Fibroblast of lung (primary cell): ENCODE measurements at regions not wholly inside any gene's neighbourhood (a gene's known extent, or its start where the extent isn't known, plus 50 kb on each side); places are given as distances from the start of the nearest gene placed in this dataset.
A peak's percentile ranks its signal among the peaks of the same experiment; 100 is the strongest.

ENCODE experiments used
- DNase-seq, 2 donors: peaks; one replicate each; pipeline versions ENCODE4 v3.0.0 to v3.0.0-alpha.2; 2010; ENCODE audit warnings: low read depth in 2 of 2
- H2AFZ ChIP-seq: 2 replicates; pipeline ENCODE4 v1.5.1; 2012; ENCODE audit warnings: low read length, control low read depth, inconsistent platforms
- H3K27ac ChIP-seq: 2 replicates; pipeline ENCODE4 v1.5.1; 2011; ENCODE audit warnings: low read length, control low read depth; ENCODE audit not compliant: insufficient read depth
- H3K27me3 ChIP-seq: 2 replicates; pipeline ENCODE4 v1.5.1; 2011; ENCODE audit warnings: mild to moderate bottlenecking, low read length; ENCODE audit not compliant: control insufficient read depth, insufficient read depth
- H3K36me3 ChIP-seq: 2 replicates; pipeline ENCODE4 v1.5.1; 2011; ENCODE audit warnings: low read length; ENCODE audit not compliant: control insufficient read depth, insufficient read depth
- H3K4me1 ChIP-seq: 2 replicates; pipeline ENCODE4 v1.5.1; 2011; ENCODE audit warnings: low read length; ENCODE audit not compliant: control insufficient read depth, insufficient read depth; ENCODE audit errors: extremely low read depth
- H3K4me2 ChIP-seq: 2 replicates; pipeline ENCODE4 v1.5.1; 2011; ENCODE audit warnings: low read length, control low read depth; ENCODE audit not compliant: insufficient read depth; ENCODE audit errors: extremely low read depth
- H3K4me3 ChIP-seq, 4 experiments: fragments of 200-600 bp in 1 of 4; sonication (generic) in 1 of 4; replicated peaks in 1 of 4; 2 replicates each; pipeline ENCODE4 v1.5.1; 2011 to 2016; ENCODE audit warnings: low read length in 4 of 4, low read depth in 3 of 4, mild to moderate bottlenecking in 3 of 4, control low read depth in 2 of 4, inconsistent platforms in 1 of 4, mixed read lengths in 1 of 4; ENCODE audit not compliant: insufficient read depth in 1 of 4; ENCODE audit errors: control extremely low read depth in 1 of 4
- H3K79me2 ChIP-seq: 2 replicates; pipeline ENCODE4 v1.5.1; 2012; ENCODE audit warnings: mild to moderate bottlenecking, low read length, inconsistent platforms; ENCODE audit not compliant: control insufficient read depth, insufficient read depth
- H3K9ac ChIP-seq: 2 replicates; pipeline ENCODE4 v1.5.1; 2011; ENCODE audit warnings: mild to moderate bottlenecking, low read length, control low read depth; ENCODE audit not compliant: insufficient read depth
- H3K9me3 ChIP-seq: 2 replicates; pipeline ENCODE4 v1.5.1; 2012; ENCODE audit warnings: low read depth, low read length; ENCODE audit not compliant: control insufficient read depth, insufficient read depth
- H4K20me1 ChIP-seq: 2 replicates; pipeline ENCODE4 v1.5.1; 2011; ENCODE audit warnings: low read length; ENCODE audit not compliant: control insufficient read depth, insufficient read depth; ENCODE audit errors: extremely low read depth
- CTCF ChIP-seq, 2 donors: IDR thresholded peaks in 1 of 2; conservative IDR thresholded peaks in 1 of 2; 1 replicate in 1 of 2; 2 replicates in 1 of 2; pipeline ENCODE4 v1.5.1; 2011 to 2012; ENCODE audit warnings: low read length in 2 of 2, control low read depth in 1 of 2, inconsistent platforms in 1 of 2, low read depth in 1 of 2, mild to moderate bottlenecking in 1 of 2
- EZH2 ChIP-seq: IDR thresholded peaks from 2 replicates; pipeline ENCODE4 v1.5.1; 2012; ENCODE audit warnings: low read length, control low read depth, mild to moderate bottlenecking; ENCODE audit errors: missing control alignments

GRCh38 chr1:221912230-221912629 is 170.3 kb upstream of the DUSP10 start:
- Histone ChIP-seq H3K9ac (no peak overlapping the region), H3K4me1 (no peaks in the 10 kb centered on the region), H3K9me3 (no peaks in the 10 kb centered on the region), H3K4me3 (no peak overlapping the region), H2AFZ (no peak overlapping the region), H3K27ac (no peak overlapping the region), H3K36me3 (no peaks in the 10 kb centered on the region), H3K27me3 (no peaks in the 10 kb centered on the region), H3K79me2 (no peaks in the 10 kb centered on the region), H4K20me1 (no peaks in the 10 kb centered on the region), H3K4me2 (no peak overlapping the region)
- DNase-seq: peak in 1 of 2 donors; percentile 32
- no peak for TF ChIP-seq CTCF (conservative IDR thresholded peaks at IDR 0.05 in 1 of 2, IDR thresholded peaks at IDR 0.05 in 1 of 2; ENCODE audit: low read depth in 1 of 2, low read length in 2 of 2)
- no peak for TF ChIP-seq EZH2

DNA sequence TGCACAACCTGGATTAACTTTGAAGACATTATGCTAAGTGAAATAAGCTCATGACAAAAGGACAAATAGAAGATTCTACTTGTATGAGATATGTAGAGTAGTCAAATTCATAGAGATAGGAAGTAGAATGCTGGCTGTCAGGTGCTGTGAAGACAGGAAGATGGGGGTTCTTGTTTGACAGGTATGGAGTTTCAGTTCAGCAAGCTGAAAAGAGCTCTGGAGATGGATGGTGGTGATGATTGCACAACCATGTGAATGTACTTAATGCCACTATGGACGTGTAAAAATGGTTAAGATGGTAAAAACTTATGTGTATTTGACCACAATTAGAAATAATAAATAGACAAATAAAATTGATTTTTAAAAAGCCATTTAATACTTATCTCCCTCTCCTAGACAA is 169.8 kb upstream of the DUSP10 start:
- DNase-seq: no peak
- TF ChIP-seq CTCF (conservative IDR thresholded peaks at IDR 0.05 in 1 of 2, IDR thresholded peaks at IDR 0.05 in 1 of 2; ENCODE audit: low read depth in 1 of 2, low read length in 2 of 2): no peak
- TF ChIP-seq EZH2: no peak
- H3K27me3 ChIP-seq: no peaks in the 10 kb centered on the region
- H3K4me2 ChIP-seq: no peak overlapping the region
- H3K9me3 ChIP-seq: no peaks in the 10 kb centered on the region
- H3K27ac ChIP-seq: no peak overlapping the region
- no peaks in the 10 kb centered on the region for H3K4me1 ChIP-seq
- no peaks in the 10 kb centered on the region for H4K20me1 ChIP-seq
- H2AFZ ChIP-seq: no peak overlapping the region
- H3K4me3 ChIP-seq: no peak overlapping the region
- no peaks in the 10 kb centered on the region for H3K36me3 ChIP-seq
- H3K79me2 ChIP-seq: no peaks in the 10 kb centered on the region
- H3K9ac ChIP-seq: no peak overlapping the region

DNA sequence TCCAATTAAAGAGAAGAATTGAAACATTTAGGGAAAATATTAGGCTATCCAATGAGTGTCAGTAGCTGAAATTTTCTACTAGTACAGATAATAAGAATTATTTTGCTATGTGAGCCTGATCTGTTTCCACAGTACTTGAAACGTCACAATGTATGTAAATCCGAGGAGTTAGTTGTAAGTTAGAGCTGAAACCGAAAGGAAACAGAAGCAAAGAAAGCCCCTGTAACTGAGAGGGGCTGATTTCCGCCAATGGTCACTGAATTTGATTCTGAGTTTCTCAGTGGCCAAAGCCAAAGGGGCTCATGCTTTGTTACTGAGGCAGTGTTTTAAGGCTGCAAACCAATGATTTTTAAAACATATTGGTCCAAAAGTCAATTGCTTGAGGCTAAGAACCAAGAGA is 168.3 kb upstream of the DUSP10 start:
- TF ChIP-seq CTCF (conservative IDR thresholded peaks at IDR 0.05 in 1 of 2, IDR thresholded peaks at IDR 0.05 in 1 of 2; ENCODE audit: low read depth in 1 of 2, low read length in 2 of 2) (no peak), EZH2 (no peak)
- H2AFZ ChIP-seq: no peak overlapping the region

More for the DNA sequence above, 168.3 kb upstream of the DUSP10 start:
- Histone ChIP-seq H4K20me1 (no peaks in the 10 kb centered on the region), H3K4me2 (no peak overlapping the region), H3K9ac (no peak overlapping the region), H3K9me3 (no peaks in the 10 kb centered on the region), H3K79me2 (no peaks in the 10 kb centered on the region), H3K27ac (no peak overlapping the region), H3K4me3 (no peak overlapping the region), H3K27me3 (no peaks in the 10 kb centered on the region), H3K4me1 (no peaks in the 10 kb centered on the region), H3K36me3 (no peaks in the 10 kb centered on the region)
- no peak for DNase-seq
